Epithelial cell of esophagus (primary cell): ENCODE measurements at regions not wholly inside any gene's neighbourhood (a gene's known extent, or its start where the extent isn't known, plus 50 kb on each side); places are given as distances from the start of the nearest gene placed in this dataset.
"Not testable (repeated sequence)": the region's sequence is repeated elsewhere in the genome, so short reads cannot be mapped to it uniquely, and the experiment has no call there.

Experiments
- DNase-seq: peaks from one replicate; pipeline ENCODE4 v3.0.0; 2010; ENCODE audit warnings: low read depth
- H3K4me3 ChIP-seq: 2 replicates; pipeline ENCODE4 v1.5.1; 2011; ENCODE audit warnings: mild to moderate bottlenecking, low read length, control low read depth
- TF ChIP-seq, protein P1 (sequence below): IDR thresholded peaks from 2 replicates; pipeline ENCODE4 v1.5.1; 2011; ENCODE audit warnings: low read depth, mild to moderate bottlenecking, low read length, control low read depth, inconsistent platforms; ENCODE audit not compliant: insufficient read depth; ENCODE audit errors: missing control alignments

DNA sequence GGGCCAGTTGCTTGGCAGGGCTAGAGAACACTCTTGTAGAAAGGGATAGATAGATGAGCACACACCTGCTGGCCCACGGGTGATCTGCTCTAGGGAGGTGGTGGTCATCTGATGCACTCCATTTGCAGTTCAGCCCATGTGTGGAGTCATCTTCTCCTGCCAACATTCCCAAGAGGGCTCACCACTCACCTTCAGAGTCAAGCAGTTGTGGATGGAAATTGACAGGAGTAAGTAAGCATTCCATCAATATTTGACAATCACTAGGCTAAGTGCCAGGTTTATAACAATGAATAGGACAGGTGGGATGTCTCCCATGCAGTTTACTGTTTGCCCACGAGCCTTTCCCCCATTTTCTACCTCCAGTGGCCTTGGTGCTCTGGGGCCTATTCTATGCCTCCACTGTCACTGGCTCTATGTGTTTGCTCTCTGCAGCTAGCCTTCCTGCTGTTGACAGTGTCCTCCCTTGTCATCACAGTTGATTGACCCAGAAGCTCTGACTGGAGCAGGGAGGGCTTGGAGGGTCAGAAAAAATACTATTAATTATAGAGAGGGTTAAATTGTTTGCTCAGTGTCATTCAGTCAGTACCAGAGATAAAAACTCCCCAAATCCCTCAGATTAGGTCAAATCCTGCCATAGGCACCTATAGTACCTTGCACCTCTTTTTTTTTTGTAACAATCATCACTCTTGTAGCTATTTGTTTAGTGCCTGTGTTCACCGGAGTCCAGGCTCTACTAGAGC is 134.6 kb upstream of the PZP start:
- no peak overlapping the region for H3K4me3 ChIP-seq
- TF ChIP-seq, protein P1, sequence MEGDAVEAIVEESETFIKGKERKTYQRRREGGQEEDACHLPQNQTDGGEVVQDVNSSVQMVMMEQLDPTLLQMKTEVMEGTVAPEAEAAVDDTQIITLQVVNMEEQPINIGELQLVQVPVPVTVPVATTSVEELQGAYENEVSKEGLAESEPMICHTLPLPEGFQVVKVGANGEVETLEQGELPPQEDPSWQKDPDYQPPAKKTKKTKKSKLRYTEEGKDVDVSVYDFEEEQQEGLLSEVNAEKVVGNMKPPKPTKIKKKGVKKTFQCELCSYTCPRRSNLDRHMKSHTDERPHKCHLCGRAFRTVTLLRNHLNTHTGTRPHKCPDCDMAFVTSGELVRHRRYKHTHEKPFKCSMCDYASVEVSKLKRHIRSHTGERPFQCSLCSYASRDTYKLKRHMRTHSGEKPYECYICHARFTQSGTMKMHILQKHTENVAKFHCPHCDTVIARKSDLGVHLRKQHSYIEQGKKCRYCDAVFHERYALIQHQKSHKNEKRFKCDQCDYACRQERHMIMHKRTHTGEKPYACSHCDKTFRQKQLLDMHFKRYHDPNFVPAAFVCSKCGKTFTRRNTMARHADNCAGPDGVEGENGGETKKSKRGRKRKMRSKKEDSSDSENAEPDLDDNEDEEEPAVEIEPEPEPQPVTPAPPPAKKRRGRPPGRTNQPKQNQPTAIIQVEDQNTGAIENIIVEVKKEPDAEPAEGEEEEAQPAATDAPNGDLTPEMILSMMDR, result no peak
- DNase-seq, result no peak

DNA sequence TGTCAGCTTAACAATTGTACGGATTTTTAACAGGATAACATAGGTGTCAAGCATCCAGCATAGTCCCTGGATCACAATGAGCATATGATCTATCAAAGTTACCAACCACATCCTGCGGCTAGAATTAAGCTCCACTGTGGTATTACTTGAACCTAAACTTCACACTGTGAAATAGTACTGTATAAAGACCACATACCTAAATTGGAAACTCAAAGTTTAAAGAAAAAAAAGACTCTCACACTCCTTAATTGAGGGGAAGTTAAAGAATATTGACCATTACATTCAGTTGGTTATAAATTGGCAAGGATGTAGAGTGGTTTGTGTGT is 133.0 kb upstream of the PZP start:
- DNase-seq, result no peak
- TF ChIP-seq, protein P1, result no peak
- H3K4me3 ChIP-seq, result no peak overlapping the region

DNA sequence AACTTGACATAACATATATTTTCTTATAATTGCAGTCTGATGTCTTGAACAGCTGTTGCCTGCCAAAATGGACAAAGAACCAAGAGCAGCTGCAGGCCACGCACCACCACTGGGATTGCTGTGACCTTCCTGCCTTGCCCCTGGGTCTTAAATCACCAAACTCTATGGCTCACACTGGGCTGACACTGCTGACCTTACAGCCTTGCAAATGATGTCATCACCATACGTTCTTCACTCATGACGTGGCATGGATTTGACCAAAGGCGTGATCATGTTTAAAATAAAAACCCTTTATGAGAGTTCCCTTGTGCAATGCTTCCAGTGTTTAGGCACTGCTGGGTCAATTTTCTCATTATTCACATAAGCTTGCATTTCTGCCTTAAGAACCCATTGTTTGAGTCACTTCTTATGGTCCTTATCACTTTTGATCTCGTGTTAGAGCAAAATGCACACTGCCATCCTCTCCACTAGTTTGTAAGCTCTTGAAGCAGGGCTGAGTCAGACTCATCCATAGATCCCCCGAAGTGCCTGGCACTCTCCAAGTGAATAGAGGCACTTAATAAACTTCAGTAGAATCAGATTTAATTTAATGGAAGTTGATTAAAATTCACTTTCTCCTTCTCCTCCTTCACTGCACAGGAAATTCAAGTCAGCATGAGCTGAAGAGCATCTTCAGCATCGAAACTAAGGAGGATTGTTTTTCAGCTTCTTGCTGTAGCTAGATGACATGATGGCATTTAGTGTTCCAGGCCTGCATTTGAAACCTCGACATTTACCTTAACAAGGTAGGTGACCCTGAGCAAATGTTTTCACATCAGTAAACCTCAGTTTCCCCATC is 132.4 kb upstream of the PZP start:
- H3K4me3 ChIP-seq, result no peak overlapping the region
- TF ChIP-seq, protein P1, result no peak
- DNase-seq, result no peak

DNA sequence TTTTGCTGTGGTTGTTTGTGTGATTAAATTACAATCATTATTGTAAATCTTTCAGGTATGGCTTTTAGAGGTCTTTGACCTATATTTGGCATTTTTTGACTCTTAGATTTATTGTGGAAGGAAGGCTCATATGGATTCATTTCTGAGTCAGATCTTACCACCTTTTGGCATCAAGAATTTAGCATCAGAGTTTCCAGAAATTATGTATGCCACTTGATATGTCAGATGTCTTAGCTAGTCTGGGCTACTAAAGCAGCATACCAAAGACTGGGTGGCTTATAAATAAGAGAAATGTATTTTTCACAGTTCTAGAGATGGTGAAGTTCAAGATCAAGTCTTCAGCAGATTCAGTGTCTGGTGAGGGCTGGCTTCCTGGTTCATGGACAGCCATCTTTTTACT is 129.5 kb upstream of the PZP start:
- TF ChIP-seq, protein P1, result no peak
- DNase-seq, result no peak
- no peak overlapping the region for H3K4me3 ChIP-seq

DNA sequence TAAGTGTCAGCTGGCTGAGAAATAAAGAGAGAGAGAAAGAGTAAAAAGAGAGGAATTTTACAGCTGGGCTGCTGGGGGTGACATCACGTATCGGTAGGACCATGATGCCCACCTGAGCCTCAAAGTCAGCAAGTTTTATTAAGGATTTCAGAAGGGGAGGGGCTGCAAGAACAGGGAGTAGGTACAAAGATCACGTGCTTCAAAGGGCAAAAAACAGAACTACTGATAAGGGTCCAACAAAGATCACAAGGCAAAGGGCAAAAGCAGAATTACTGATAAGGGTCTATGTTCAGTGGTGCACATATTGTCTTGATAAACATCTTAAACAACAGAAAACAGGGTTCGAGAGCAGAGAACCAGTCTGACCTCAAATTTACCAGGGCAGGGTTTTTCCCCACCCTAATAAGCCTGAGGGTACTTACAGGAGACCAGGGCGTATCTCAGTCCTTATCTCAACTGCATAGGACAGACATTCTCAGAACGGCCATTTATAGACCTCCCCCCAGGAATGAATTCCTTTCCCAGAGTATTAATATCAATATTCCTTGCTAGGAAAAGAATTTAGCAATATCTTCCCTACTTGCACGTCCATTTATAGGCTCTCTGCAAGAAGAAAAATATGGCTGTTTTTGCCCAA is 128.3 kb upstream of the PZP start:
- not testable (repeated sequence) for H3K4me3 ChIP-seq, DNase-seq

DNA sequence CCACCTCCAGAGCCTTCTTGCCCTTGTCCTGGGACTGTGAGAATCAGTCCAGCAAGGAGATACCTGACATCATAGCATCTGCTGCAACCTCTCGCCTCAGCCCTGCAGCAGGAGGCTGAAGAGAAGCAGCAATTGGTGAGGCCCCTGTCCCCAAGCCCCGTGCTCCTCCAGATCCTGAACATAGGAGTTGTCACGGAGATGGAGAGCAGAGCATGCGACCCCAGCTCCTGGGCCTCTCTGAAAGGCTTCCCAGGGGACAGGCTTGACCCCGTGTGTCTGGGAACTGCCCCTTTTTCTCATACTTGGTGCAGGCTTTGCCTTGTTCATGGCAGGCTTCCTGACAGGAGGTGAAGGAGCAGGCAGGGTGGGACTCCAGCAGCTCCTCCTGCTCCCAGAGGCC is 127.7 kb upstream of the PZP start:
- H3K4me3 ChIP-seq, result no peak overlapping the region
- TF ChIP-seq, protein P1, result no peak
- DNase-seq, result no peak

DNA sequence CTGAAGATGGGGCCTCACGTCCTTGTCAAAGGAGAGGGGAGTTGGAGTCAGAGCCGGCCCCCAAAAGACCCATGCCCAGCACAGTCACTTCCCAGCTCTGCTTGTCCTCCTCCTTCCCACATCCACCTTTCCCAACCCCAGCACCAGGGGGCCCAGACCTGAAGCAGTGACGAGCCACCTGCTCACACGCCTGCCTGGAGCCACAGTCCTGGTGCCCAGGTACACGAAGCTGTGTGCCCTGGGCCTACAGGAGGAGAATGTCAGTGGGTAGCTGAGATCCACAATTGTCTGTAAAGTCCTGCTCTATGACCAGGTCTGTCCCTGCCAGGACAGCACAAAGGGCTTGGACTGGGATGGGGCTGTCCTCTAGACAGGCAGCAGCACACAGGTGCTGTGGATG is 126.8 kb upstream of the PZP start:
- no peak for DNase-seq
- TF ChIP-seq, protein P1, result no peak
- no peak overlapping the region for H3K4me3 ChIP-seq
